22Rv1 (cell line): ENCODE measurements at regions not wholly inside any gene's neighbourhood (a gene's known extent, or its start where the extent isn't known, plus 50 kb on each side); places are given as distances from the start of the nearest gene placed in this dataset.

Experiments
- ZFX ChIP-seq: fragments of 450-650 bp; IDR thresholded peaks from 2 replicates; pipeline ENCODE4 v1.6.1; 2017; ENCODE audit warnings: antibody characterized with exemption, borderline replicate concordance
- TF ChIP-seq, protein P1 (sequence below): fragments of 450-650 bp; IDR thresholded peaks from 2 replicates; pipeline ENCODE4 v1.5.1; 2017; ENCODE audit warnings: mild to moderate bottlenecking

DNA sequence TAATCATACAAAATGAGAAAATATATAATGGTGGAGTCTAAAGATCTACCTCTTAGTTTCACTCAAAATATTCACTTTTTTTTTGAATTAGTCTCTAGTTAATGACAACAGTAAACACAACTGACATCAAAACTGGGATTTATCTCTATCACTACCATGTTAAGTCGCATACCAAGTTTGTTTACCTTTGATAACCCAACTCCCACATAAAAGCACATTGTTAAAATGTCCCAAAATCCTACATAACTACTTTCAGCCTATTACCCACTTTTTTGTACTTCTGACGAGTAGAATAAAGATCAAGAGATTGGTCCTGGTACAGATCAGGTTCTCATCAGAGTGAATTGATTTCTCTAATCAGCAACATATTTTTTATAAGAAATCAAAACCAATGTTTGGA, 518.5 kb downstream of the EPHA3 start:
- TF ChIP-seq, protein P1, sequence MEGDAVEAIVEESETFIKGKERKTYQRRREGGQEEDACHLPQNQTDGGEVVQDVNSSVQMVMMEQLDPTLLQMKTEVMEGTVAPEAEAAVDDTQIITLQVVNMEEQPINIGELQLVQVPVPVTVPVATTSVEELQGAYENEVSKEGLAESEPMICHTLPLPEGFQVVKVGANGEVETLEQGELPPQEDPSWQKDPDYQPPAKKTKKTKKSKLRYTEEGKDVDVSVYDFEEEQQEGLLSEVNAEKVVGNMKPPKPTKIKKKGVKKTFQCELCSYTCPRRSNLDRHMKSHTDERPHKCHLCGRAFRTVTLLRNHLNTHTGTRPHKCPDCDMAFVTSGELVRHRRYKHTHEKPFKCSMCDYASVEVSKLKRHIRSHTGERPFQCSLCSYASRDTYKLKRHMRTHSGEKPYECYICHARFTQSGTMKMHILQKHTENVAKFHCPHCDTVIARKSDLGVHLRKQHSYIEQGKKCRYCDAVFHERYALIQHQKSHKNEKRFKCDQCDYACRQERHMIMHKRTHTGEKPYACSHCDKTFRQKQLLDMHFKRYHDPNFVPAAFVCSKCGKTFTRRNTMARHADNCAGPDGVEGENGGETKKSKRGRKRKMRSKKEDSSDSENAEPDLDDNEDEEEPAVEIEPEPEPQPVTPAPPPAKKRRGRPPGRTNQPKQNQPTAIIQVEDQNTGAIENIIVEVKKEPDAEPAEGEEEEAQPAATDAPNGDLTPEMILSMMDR: no peak
- no peak for TF ChIP-seq ZFX
